Esophagus squamous epithelium (tissue), 4 donors: ENCODE measurements at regions not wholly inside any gene's neighbourhood (a gene's known extent, or its start where the extent isn't known, plus 50 kb on each side); places are given as distances from the start of the nearest gene placed in this dataset.

Experiments
- POLR2A ChIP-seq, 4 donors: fragments of 450-650 bp; IDR thresholded peaks; one replicate each; pipeline ENCODE4 v1.6.1; 2017; ENCODE audit warnings: antibody characterized with exemption in 4 of 4, mild to moderate bottlenecking in 4 of 4, moderate library complexity in 3 of 4
- TF ChIP-seq, protein P1 (sequence below), 6 experiments: fragments of 450-650 bp in 4 of 6; fragments of 200-600 bp in 2 of 6; sonication (generic) in 2 of 6; IDR thresholded peaks; one replicate each; pipeline ENCODE4 v1.5.1; 2016 to 2019; ENCODE audit warnings: antibody characterized with exemption in 6 of 6, mild to moderate bottlenecking in 4 of 6, moderate library complexity in 4 of 6

DNA sequence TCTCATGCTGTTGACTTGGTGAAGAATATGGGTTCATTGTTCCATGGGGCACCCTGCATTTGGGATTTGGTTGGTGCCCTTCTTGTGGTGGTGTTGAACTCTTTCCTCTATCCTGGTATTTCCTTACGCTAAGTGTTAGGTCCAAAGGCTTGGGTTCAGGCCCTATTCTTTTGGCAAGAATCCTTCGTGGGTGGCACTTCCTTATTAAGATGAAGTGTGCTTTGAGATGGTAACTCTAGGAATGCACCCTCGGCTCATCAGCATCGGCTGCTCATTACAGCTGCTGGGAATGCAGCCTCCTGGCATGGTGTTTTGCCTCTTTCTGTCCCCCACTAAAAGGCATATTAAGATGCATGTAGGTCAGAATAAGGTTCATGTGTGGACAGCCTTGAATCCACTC lies 380.7 kb downstream of the RPS24 start:
- TF ChIP-seq, protein P1, sequence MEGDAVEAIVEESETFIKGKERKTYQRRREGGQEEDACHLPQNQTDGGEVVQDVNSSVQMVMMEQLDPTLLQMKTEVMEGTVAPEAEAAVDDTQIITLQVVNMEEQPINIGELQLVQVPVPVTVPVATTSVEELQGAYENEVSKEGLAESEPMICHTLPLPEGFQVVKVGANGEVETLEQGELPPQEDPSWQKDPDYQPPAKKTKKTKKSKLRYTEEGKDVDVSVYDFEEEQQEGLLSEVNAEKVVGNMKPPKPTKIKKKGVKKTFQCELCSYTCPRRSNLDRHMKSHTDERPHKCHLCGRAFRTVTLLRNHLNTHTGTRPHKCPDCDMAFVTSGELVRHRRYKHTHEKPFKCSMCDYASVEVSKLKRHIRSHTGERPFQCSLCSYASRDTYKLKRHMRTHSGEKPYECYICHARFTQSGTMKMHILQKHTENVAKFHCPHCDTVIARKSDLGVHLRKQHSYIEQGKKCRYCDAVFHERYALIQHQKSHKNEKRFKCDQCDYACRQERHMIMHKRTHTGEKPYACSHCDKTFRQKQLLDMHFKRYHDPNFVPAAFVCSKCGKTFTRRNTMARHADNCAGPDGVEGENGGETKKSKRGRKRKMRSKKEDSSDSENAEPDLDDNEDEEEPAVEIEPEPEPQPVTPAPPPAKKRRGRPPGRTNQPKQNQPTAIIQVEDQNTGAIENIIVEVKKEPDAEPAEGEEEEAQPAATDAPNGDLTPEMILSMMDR (IDR thresholded peaks at IDR 0.05): no peak
- no peak for TF ChIP-seq POLR2A (IDR thresholded peaks at IDR 0.05)
